ENCODE measurements at regions not wholly inside any gene's neighbourhood (a gene's known extent, or its start where the extent isn't known, plus 50 kb on each side); places are given as distances from the start of the nearest gene placed in this dataset.
"Not testable (repeated sequence)": the region's sequence is repeated elsewhere in the genome, so short reads cannot be mapped to it uniquely, and the experiment has no call there.

- DNase-seq: no peak
Observed at GRCh38 chr21:38619480-38619879, 121.2 kb upstream of the ERG start.

DNA sequence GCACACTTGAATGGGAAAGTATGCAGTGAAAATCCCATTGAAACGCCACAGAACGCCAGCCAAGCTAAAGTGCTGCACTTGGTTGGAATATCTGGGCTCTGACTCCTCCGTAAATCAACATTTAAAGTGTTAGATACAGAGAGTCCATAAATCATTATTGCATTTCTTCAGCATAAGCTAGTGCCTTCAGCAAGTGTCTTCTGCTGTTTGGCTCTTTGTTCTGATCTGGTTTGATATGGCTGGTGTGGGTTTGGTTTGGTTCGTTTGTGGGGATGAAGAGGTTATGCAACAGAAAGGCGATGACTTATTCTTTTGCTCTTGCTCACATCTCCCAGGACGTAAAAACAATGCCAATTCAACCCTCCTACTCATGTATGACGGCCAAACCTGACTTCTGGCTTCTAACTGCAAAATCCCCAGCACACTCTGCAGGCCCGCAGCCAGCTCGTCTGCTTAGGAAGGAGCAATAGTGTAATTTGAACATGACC lies 121.8 kb upstream of the ERG start:
- DNase-seq: no peak

DNA sequence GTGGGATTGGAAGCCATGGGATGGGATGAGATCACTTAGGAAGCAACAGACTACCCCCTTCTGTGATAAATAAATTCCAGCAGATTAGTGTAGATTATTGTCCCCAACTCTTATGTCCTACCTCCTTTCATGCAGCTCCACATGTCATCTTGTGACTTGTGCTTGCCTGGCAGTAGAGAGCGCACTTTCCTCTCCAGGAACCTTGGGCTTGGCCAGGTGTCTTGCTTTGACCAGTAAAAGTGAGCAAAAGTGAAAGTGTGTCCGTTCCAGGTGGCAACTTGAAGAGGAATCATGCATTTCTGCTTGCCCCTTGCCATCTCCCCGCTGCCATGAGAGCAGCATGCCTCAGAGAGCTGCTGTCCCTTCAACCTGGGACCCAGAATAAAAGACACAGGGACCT lies 122.9 kb upstream of the ERG start:
- DNase-seq: no peak

GRCh38 chr21:38622081-38622826 lies 124.0 kb upstream of the ERG start:
- no peak for DNase-seq

GRCh38 chr21:38622827-38623209 lies 124.5 kb upstream of the ERG start:
- DNase-seq: no peak

GRCh38 chr21:38623552-38623951 lies 125.3 kb upstream of the ERG start:
- no peak for DNase-seq

DNA sequence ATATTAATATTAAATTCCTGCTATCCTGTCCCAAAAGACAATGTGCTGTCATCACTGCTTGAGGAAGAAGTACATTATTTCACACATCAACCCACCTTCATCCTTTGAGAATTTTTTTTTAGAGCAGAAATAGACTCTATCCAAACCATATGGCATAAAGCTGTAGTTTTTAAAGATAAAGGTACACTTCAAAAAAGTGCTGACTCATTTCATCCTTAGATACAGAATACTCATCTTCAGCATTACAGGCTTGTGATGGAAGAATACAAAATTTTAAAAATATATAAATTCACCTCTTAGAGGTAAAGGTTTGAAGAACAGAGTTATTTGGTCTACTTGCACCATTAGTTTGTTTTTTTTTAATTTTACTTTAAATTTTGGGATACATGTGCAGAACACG lies 126.7 kb upstream of the ERG start:
- no peak for DNase-seq

DNA sequence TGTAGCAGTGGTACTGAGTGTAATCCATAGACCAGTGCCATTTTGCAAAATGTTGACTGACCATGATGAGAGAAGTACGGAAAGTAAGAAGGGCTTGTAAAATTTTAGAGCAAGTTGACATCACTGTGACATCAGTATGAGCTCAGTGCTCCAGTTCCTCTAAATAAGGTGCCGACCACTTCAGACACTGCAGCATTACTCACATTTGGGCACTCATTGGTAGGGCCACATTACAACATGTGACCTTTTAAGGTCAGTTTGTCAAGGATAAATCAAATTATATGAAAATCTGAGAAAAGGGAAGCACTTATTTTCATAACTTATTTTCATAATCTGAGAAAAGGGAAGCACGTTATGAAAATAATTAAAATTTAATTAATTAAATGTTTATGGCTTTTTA lies 128.0 kb upstream of the ERG start:
- DNase-seq: no peak

DNA sequence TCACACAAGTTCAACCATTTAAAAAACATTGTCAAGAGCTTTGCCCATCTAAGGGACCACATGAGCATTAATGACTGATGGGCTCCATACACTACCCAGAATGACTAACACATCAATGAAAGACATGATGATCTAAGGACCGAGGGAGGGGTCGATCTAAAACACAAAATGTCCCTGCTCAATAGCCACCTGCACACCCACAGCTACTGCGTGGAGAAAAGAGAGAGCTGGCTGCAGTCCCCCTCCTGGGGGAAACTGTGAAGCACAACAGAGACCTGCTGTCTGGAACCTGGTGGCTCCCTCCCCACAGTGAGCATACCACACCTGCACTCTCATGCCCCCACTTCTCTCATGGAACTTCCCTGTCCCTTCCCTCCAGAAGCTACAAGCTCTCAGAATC lies 130.1 kb upstream of the ERG start:
- DNase-seq: no peak

DNA sequence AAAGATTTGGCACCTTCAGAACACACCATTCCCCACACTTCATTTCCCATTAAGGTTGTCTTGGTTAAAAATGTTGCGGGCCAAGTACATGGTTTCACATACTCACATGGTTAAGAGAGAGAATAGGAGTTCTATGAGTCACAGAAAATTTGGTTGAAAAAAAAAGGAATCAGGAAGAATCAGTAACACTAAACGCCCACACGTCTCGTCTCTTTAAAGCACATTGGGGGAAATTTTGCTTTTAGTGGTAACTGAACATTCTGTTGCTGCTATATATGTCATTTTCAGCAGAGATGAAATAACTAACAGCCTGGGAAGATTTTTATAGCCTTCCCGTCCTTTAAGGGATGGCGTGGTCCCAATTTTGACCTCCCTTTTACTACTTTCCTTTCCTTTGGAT lies 132.9 kb upstream of the ERG start:
- DNase-seq: no peak

DNA sequence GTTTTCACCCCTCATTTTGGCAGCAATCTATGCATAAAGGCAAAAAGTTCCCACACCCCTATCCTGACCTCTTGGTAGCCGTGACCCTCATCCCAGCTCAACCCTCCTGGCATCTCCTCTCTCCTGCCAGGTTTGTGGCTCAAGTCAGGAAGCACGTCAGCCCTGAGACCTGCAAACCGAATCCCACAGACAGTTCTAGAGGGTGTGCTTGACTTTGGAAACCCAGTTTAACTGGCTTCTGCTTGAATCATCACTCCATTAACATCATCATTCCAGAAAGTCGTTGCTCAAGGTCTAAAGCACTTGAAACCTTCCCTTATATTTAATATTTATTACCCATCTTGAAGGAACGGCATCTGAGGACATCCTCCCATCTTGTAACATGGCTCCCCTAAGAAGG lies 133.4 kb upstream of the ERG start:
- DNase-seq: no peak

GRCh38 chr21:38637161-38637560 lies 138.9 kb upstream of the ERG start:
- no peak for DNase-seq

DNA sequence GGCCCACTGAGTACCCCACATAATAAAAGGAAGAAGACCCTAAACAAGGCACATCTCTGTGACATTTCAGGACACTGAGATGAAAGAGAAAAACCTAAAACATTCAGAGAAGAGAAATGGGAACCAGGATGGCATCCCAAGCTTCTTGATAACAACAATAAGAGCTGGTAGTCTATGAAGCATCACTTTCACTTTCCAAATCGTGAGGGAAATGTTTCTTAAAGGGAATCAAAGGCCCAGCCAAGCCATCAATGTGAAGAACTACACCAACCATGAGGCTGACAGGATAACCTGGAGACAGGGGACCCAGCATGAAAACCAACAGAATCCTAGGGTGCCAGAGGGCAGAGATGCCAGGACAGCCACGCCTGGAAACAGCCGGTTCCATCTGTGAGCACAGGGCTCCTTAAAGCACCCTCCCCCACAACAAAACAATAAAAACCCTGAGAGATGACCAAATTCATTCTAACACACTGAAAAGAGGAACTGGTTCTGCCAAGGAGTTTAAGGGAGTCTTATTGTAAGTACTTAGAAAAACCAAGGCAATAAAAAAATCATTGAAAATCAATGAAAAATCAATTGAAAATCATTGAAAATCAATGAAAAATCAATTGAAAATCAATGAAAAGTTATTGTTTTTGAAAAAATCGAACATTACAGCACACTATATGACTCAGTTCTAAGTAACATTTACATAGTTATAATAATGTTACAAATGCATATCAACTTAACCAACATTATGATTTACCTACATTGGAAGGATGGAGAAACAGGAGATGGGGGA lies 141.5 kb upstream of the ERG start:
- DNase-seq: no peak

- DNase-seq: not testable (repeated sequence)
Observed at GRCh38 chr21:38640355-38640742, 142.1 kb upstream of the ERG start.

GRCh38 chr21:38643404-38644023 lies 145.2 kb upstream of the ERG start:
- no peak for DNase-seq

DNA sequence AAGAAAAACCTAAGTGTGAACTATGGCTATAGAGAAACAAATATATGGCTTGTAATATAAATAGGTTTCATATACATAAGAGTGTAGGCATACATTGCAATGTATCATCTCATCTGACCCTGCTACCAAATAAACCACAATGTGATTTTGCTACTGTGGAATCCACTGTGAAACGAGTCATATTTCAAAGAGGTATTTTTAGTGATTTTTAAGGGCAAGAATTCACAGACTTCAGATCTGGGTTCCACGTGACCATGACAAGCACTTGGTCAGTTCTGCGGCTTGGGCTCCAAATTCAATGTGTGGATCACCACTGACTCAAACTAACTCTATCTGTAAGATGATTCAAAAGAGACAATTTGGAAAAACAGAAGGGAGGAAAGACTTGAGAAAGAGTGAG lies 147.0 kb upstream of the ERG start:
- no peak for DNase-seq

DNA sequence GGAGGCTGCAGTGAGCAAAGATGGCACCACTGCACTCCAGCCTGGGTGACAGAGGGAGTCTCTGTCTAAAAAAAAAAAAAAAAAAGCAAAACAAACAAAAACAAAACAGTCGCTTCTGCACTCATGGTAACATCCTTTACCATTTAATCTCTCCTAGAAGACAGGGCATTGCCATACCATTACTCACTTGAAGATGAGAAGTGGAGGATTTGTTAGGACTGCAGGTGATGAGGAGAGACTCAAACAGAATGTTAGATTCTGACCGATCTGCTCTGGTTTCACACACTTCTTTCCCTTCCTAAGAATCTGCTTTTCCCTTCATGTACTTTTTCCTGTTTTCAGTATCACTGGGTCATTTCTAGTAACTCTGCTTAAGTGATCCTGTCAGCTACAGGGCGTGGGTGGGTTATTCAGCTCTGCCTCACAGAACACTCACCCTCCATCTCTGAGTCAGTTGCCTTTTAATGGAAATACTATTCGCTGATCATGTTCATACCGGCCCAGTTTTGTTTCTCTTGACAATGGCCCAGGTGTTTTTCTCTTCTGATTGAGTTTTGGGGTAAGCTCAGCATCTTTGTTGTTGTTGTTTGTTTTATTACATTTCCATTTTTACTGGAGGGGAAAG lies 148.0 kb upstream of the ERG start:
- no peak for DNase-seq

DNA sequence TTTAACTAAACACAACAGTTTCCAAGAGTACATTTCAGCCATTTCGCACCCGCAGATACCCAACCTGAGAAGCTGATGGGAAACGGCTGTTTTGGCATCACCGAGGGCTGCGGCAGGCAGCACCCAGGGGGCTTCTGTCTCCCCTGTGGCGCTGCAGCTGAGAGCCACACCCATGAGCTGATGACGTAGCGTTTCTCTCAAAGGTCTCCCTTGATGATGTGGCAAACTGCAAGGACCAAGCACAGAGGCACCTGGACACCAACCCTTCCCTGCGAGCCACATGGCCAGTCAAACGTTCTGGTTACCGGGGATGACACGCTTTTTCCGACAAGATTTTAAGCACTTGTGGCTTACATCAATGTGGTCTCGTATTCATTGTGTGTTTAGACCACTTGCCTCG lies 150.8 kb upstream of the ERG start:
- no peak for DNase-seq

DNA sequence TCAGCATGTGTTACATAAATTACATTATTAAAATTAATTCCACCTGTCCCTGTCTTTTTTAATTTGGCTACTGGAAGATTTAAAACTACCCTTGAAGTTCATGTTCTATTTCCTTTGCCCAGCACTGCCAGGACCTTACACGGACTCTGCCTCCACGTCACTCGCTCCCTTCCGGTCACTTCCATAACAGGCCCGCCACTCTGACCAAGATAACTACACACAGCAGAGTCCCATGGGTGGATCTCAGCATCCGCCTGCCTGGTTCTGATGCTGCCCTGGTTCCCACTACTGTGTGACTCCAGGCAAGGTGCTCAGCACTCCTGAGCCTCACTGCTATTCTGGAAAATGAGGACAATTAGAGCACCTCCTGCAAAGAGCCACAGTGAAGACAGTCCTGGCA lies 153.3 kb upstream of the ERG start:
- DNase-seq: no peak

DNA sequence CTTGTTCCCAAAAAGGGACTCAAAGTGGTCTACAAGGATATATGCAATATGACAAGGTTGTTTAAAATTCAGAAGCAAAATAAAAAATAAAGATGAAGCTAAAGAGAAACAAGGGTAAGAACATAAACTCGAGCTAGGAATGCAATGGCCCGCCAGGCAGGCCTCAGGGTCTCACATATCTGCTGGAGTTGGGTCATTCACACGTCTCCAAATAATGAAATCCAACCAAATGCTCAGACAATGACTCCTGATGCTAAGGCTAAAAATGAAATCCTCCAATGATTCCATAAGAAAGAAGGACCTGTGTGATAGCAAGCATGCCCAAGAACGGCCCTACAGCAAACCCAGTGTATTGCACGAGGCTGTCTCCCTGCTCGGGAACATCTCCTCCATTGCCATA lies 153.3 kb upstream of the ETS2 start:
- no peak for DNase-seq

DNA sequence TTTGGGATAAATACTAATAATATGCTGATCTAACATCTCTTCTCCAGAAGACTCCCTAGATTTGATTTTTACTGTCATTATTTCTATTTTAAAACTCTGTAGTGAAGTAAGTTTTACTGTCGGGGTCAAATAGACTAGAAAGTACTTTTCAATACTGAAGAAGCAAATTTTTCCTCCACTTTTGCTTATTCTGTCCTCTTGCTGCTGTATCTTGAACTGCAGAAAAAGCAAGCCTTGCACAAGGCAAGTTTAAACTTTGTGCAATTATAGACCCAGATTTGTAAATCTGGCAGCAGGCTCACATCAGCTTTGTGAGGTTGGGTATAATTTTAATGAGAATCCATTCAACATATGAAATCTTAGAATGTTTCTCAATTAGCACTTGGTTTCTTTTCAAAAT lies 151.1 kb upstream of the ETS2 start:
- no peak for DNase-seq

GRCh38 chr21:38658511-38658910 lies 147.2 kb upstream of the ETS2 start:
- DNase-seq: no peak

DNA sequence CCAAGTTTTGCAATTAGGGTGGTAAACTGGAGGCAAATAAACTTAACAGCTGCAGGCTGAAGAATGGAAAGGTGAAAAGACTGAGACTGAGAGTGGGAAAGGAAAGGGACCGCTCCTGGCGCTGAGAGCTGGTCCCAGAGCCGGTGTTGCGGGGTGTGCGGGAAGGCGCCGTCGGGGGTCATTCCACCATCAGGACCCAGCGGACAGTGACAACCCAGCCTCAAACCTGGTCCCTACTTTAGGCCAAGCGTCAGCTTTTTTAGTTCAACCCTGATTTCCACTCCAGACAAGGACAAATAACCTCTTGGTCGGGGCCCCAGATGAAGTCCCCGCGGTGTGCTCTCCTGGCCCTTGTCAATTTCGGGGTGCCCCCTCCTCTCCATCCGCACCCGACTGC lies 145.8 kb upstream of the ETS2 start:
- DNase-seq: no peak

All from activated naive CD4-positive, alpha-beta T cell (primary cell).